Karpas-422 (cell line): ENCODE measurements at regions not wholly inside any gene's neighbourhood (a gene's known extent, or its start where the extent isn't known, plus 50 kb on each side); places are given as distances from the start of the nearest gene placed in this dataset.
A peak's percentile ranks its signal among the peaks of the same experiment; 100 is the strongest.
"Not testable (repeated sequence)": the region's sequence is repeated elsewhere in the genome, so short reads cannot be mapped to it uniquely, and the experiment has no call there.

ENCODE experiments used
- DNase-seq: peaks from one replicate; pipeline ENCODE4 v3.0.0-alpha.2; 2015
- H2AFZ ChIP-seq: fragments of 200-600 bp; sonication (generic); 2 replicates; pipeline ENCODE4 v1.6.1; 2014; ENCODE audit warnings: antibody characterized with exemption, low read length, mixed read lengths
- H3K27ac ChIP-seq: fragments of 200-600 bp; sonication (generic); 2 replicates; pipeline ENCODE4 v1.5.1; 2014; ENCODE audit warnings: mild to moderate bottlenecking, low read length, moderate library complexity
- H3K27me3 ChIP-seq: fragments of 200-600 bp; sonication (generic); 2 replicates; pipeline ENCODE4 v1.6.1; 2014; ENCODE audit warnings: low read length, mixed read lengths
- H3K36me3 ChIP-seq: fragments of 200-600 bp; sonication (generic); 2 replicates; pipeline ENCODE4 v1.6.1; 2014; ENCODE audit warnings: low read length, mixed read lengths; ENCODE audit not compliant: insufficient read depth
- H3K4me1 ChIP-seq: fragments of 200-600 bp; sonication (generic); 2 replicates; pipeline ENCODE4 v1.6.1; 2014; ENCODE audit warnings: mild to moderate bottlenecking, low read length, mixed read lengths
- H3K4me2 ChIP-seq: fragments of 200-600 bp; sonication (generic); 2 replicates; pipeline ENCODE4 v1.6.1; 2014; ENCODE audit warnings: low read length, low read depth, mild to moderate bottlenecking; ENCODE audit not compliant: poor library complexity, severe bottlenecking
- H3K4me3 ChIP-seq: fragments of 200-600 bp; sonication (generic); 2 replicates; pipeline ENCODE4 v1.5.1; 2014; ENCODE audit warnings: mild to moderate bottlenecking, antibody characterized with exemption, low read length, mixed read lengths
- H3K79me2 ChIP-seq: fragments of 200-600 bp; sonication (generic); 2 replicates; pipeline ENCODE4 v1.6.1; 2014; ENCODE audit warnings: mild to moderate bottlenecking, low read length, mixed read lengths
- H3K9ac ChIP-seq: fragments of 200-600 bp; sonication (generic); 2 replicates; pipeline ENCODE4 v1.6.0; 2014; ENCODE audit warnings: low read length
- H3K9me2 ChIP-seq: fragments of 200-600 bp; sonication (generic), shearing (Covaris generic); replicated peaks from 2 replicates; pipeline ENCODE4 v1.6.0; 2014; ENCODE audit warnings: mild to moderate bottlenecking, low read length, moderate library complexity; ENCODE audit not compliant: insufficient read depth
- H3K9me3 ChIP-seq: fragments of 300-700, 200-600 bp; sonication (generic); 2 replicates; pipeline ENCODE4 v1.6.1; 2014; ENCODE audit warnings: low read length, mixed read lengths
- H4K20me1 ChIP-seq: fragments of 200-600 bp; sonication (generic); 2 replicates; pipeline ENCODE4 v1.6.1; 2014; ENCODE audit warnings: mild to moderate bottlenecking, antibody characterized with exemption, low read length, low read depth; ENCODE audit not compliant: insufficient read depth

GRCh38 chr1:149157409-149157808, 54.1 kb upstream of the NBPF9 start:
- not testable (repeated sequence) for H3K36me3 ChIP-seq, H3K27ac ChIP-seq

GRCh38 chr1:149158308-149158707, 55.0 kb upstream of the NBPF9 start:
- H3K9ac ChIP-seq, H3K9me2 ChIP-seq, H3K4me3 ChIP-seq, H3K27me3 ChIP-seq, H3K4me1 ChIP-seq, DNase-seq, H3K9me3 ChIP-seq, H3K27ac ChIP-seq, H3K36me3 ChIP-seq, H3K79me2 ChIP-seq, H2AFZ ChIP-seq, H4K20me1 ChIP-seq, H3K4me2 ChIP-seq: not testable (repeated sequence)

More at GRCh38 chr1:149157409-149157808, 54.1 kb upstream of the NBPF9 start:
- not testable (repeated sequence) for H3K9ac ChIP-seq, H3K9me2 ChIP-seq, H3K27me3 ChIP-seq, DNase-seq, H4K20me1 ChIP-seq, H3K4me1 ChIP-seq, H3K4me3 ChIP-seq, H3K79me2 ChIP-seq, H2AFZ ChIP-seq, H3K9me3 ChIP-seq, H3K4me2 ChIP-seq

DNA sequence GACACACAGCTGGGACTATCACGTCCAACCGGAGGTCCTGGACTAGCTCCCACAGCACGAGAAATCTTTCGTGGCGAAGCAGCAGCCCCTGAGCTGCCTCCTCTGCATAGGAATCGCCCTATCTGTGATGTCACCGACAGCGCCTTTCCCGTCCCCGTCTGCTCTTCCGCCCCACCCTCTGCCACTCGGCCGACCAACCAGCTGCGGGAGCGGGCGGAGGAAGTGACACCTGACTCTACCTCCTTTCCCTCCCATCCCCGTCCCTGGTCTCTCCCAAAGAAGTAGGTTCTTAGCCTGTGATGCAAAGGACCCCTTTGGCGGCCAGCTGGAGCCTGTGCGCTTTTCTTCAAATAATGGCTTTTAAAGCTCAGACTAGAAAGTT, 59.7 kb upstream of the NBPF9 start:
- H2AFZ ChIP-seq, H4K20me1 ChIP-seq, H3K27ac ChIP-seq, H3K9me2 ChIP-seq, H3K9me3 ChIP-seq, H3K9ac ChIP-seq, H3K27me3 ChIP-seq, H3K4me3 ChIP-seq, DNase-seq, H3K4me2 ChIP-seq, H3K79me2 ChIP-seq, H3K36me3 ChIP-seq, H3K4me1 ChIP-seq: not testable (repeated sequence)

DNA sequence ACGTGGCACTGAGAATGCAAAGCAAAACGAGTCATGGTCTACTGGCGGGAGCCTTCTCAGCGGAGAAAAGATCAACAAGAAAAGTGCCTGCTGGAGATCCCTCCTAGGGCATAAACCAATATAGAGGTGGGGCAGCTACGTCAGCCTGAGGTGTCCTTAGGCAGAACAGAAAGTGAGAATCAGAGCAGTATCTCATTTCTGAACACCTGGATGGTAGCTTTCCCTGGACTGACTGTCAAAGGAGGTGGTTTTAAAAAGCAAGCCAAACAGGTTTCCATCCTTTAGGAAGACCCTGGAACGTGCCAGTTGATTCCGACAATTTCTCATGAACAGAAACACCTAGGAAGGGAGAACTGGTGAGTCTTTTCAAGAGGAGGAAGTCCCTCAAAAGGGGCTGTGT, 71.4 kb upstream of the NBPF9 start:
- DNase-seq, H4K20me1 ChIP-seq, H2AFZ ChIP-seq, H3K27me3 ChIP-seq, H3K27ac ChIP-seq, H3K4me1 ChIP-seq, H3K36me3 ChIP-seq, H3K9me3 ChIP-seq, H3K4me2 ChIP-seq, H3K79me2 ChIP-seq, H3K4me3 ChIP-seq, H3K9me2 ChIP-seq, H3K9ac ChIP-seq: not testable (repeated sequence)

GRCh38 chr1:149175812-149176211, 72.5 kb upstream of the NBPF9 start:
- H3K4me2 ChIP-seq, H2AFZ ChIP-seq, H3K27ac ChIP-seq, H3K9ac ChIP-seq, H3K9me2 ChIP-seq, H3K36me3 ChIP-seq, H3K27me3 ChIP-seq, H3K79me2 ChIP-seq, DNase-seq, H3K9me3 ChIP-seq, H3K4me1 ChIP-seq, H3K4me3 ChIP-seq, H4K20me1 ChIP-seq: not testable (repeated sequence)

GRCh38 chr1:149176453-149177316, 73.3 kb upstream of the NBPF9 start:
- Histone ChIP-seq H3K9ac (peak overlapping the region; percentile 39), H3K4me3 (peak overlapping the region; percentile 43; the same call in 1 of the 2 replicates)
- not testable (repeated sequence) for H3K36me3 ChIP-seq, H3K79me2 ChIP-seq, H3K27ac ChIP-seq, H4K20me1 ChIP-seq, H2AFZ ChIP-seq, H3K27me3 ChIP-seq, H3K9me3 ChIP-seq, H3K9me2 ChIP-seq, DNase-seq, H3K4me1 ChIP-seq, H3K4me2 ChIP-seq

GRCh38 chr1:149190742-149191141, 87.4 kb upstream of the NBPF9 start:
- not testable (repeated sequence) for H3K9me2 ChIP-seq, H3K79me2 ChIP-seq, H3K36me3 ChIP-seq, H3K4me1 ChIP-seq, H3K27me3 ChIP-seq, H3K4me3 ChIP-seq, H3K9me3 ChIP-seq, H2AFZ ChIP-seq, DNase-seq, H4K20me1 ChIP-seq, H3K9ac ChIP-seq, H3K27ac ChIP-seq, H3K4me2 ChIP-seq

GRCh38 chr1:149196651-149197050, 93.3 kb upstream of the NBPF9 start:
- not testable (repeated sequence) for H3K4me1 ChIP-seq, H3K4me3 ChIP-seq, H3K9me2 ChIP-seq, H3K79me2 ChIP-seq, H3K36me3 ChIP-seq, H3K9me3 ChIP-seq, H2AFZ ChIP-seq, DNase-seq, H3K27me3 ChIP-seq, H4K20me1 ChIP-seq, H3K27ac ChIP-seq, H3K4me2 ChIP-seq, H3K9ac ChIP-seq

DNA sequence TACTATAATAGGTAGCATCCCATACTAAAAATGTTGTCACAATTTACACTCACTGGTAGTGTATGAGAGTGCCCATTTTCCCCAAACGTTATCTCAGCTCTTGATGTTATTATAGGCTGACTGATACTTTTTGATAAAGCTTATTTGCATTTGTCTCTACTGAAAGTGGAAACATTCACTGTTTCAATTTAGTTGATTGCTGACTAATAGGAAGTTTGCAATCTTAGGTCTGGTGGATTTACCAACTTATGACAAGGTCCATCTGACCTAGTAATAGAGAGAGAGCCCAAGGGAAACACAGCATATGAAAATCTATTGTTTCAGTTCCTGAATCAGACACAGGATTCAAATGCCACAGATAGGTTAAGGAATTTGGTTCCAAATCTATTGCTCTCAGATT, 97.2 kb upstream of the NBPF9 start:
- not testable (repeated sequence) for H3K4me1 ChIP-seq, H3K79me2 ChIP-seq, H3K4me2 ChIP-seq, H3K36me3 ChIP-seq, H2AFZ ChIP-seq, H3K9ac ChIP-seq, H3K27me3 ChIP-seq, H3K9me2 ChIP-seq, H3K9me3 ChIP-seq, H3K27ac ChIP-seq, H4K20me1 ChIP-seq, H3K4me3 ChIP-seq
- peak; percentile 41 for DNase-seq
